Rectal smooth muscle tissue (tissue), 1 donor: ENCODE measurements at regions not wholly inside any gene's neighbourhood (a gene's known extent, or its start where the extent isn't known, plus 50 kb on each side); places are given as distances from the start of the nearest gene placed in this dataset.
"Not testable (repeated sequence)": the region's sequence is repeated elsewhere in the genome, so short reads cannot be mapped to it uniquely, and the experiment has no call there.

ENCODE experiments used
- H3K27ac ChIP-seq: one replicate; pipeline ENCODE4 v1.7.0; 2013; ENCODE audit warnings: low read depth, low read length, inconsistent platforms
- H3K27me3 ChIP-seq: one replicate; pipeline ENCODE4 v1.7.0; 2013; ENCODE audit warnings: low read length; ENCODE audit not compliant: control insufficient read depth, insufficient read depth
- H3K36me3 ChIP-seq: one replicate; pipeline ENCODE4 v1.7.0; 2013; ENCODE audit warnings: low read length; ENCODE audit not compliant: control insufficient read depth, insufficient read depth
- H3K4me1 ChIP-seq: one replicate; pipeline ENCODE4 v1.7.0; 2013; ENCODE audit warnings: low read length; ENCODE audit not compliant: control insufficient read depth, insufficient read depth
- H3K4me3 ChIP-seq: one replicate; pipeline ENCODE4 v1.7.0; 2013; ENCODE audit warnings: low read length
- H3K9ac ChIP-seq: one replicate; pipeline ENCODE4 v1.7.0; 2013; ENCODE audit warnings: low read length

DNA sequence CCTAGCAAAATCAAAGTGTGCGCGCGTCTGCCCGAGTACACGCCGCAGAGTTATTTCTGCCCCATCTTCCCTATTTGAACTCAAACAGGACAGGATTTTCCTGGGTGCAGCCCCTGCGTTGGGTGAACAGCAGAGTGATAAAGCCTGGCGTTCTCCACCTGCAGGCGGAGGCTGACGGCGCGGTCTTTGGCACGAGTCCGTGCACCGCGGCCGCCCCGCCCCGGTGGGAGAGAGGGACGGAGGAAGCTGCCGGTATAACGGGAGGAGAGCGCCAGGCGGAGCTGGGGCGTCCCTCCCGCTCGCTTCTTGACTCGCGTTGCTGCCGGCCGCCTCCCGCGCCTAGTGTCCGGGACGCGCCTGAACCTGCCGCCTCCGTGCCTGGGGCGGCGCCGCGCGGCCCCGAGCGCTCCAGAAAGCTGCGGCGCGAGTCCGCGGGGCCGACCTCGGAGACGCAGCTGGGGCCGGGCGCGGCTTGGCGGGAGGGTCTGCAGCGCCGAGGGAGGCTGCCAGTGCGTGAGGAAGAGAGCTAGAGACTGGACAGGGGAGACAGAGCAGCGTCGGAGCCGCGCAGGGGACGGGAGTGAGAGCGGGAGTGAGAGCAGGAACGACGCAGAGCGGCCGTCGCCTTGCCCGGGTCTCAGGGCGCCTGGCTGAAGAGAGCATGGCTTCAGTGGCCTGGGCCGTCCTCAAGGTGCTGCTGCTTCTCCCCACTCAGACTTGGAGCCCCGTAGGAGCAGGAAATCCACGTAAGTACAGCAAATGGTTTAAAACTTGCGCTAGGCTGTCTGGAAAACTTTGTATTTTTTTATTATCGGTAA, 66.8 kb upstream of the SPATA31A3 start:
- not testable (repeated sequence) for H3K4me1 ChIP-seq, H3K27ac ChIP-seq, H3K27me3 ChIP-seq, H3K9ac ChIP-seq, H3K36me3 ChIP-seq
- peak overlapping the region; percentile 36 for H3K4me3 ChIP-seq
